Esophagus squamous epithelium (tissue), 5 donors: ENCODE measurements at regions not wholly inside any gene's neighbourhood (a gene's known extent, or its start where the extent isn't known, plus 50 kb on each side); places are given as distances from the start of the nearest gene placed in this dataset.
"Not testable (repeated sequence)": the region's sequence is repeated elsewhere in the genome, so short reads cannot be mapped to it uniquely, and the experiment has no call there.

Experiments
- DNase-seq: peaks from one replicate; lab custom pipeline; 2025; lab: John Stamatoyannopoulos, UW
- H3K27ac ChIP-seq, 4 donors: fragments of 200-600 bp; sonication (generic); one replicate each; pipeline ENCODE4 v1.5.1; 2016 to 2019; ENCODE audit warnings: mild to moderate bottlenecking in 1 of 4
- H3K27me3 ChIP-seq, 4 donors: fragments of 200-600 bp; sonication (generic); 1 replicate in 3 of 4; 2 replicates in 1 of 4; pipeline versions ENCODE4 v1.5.1 to v1.6.0; 2017 to 2021; ENCODE audit warnings: antibody characterized with exemption in 1 of 4
- H3K36me3 ChIP-seq, 3 donors: fragments of 200-600 bp; sonication (generic); one replicate each; pipeline ENCODE4 v1.5.1; 2016 to 2019
- H3K4me1 ChIP-seq, 3 donors: fragments of 200-600 bp; sonication (generic); one replicate each; pipeline ENCODE4 v1.5.1; 2017 to 2019
- H3K4me3 ChIP-seq, 4 donors: fragments of 200-600 bp; sonication (generic); 1 replicate in 3 of 4; 2 replicates in 1 of 4; pipeline ENCODE4 v1.5.1; 2016 to 2019; ENCODE audit warnings: mild to moderate bottlenecking in 2 of 4, moderate library complexity in 1 of 4
- H3K9me3 ChIP-seq, 3 donors: fragments of 200-600 bp; sonication (generic); one replicate each; pipeline ENCODE4 v1.5.1; 2016 to 2019
- CTCF ChIP-seq, 6 experiments: fragments of 450-650 bp in 4 of 6; fragments of 200-600 bp in 2 of 6; sonication (generic) in 2 of 6; IDR thresholded peaks; one replicate each; pipeline ENCODE4 v1.5.1; 2016 to 2019; ENCODE audit warnings: antibody characterized with exemption in 6 of 6, mild to moderate bottlenecking in 4 of 6, moderate library complexity in 4 of 6
- POLR2A ChIP-seq, 4 donors: fragments of 450-650 bp; IDR thresholded peaks; one replicate each; pipeline ENCODE4 v1.6.1; 2017; ENCODE audit warnings: antibody characterized with exemption in 4 of 4, mild to moderate bottlenecking in 4 of 4, moderate library complexity in 3 of 4
- WGBS, 2 donors: methylation state at CpG; one replicate each; pipeline ENCODE4 v1.1.5; 2018; 5-methylcytosine and 5-hydroxymethylcytosine counted together
- intact Hi-C: fragments of 100-400 bp; cut with DNase I; formaldehyde crosslinking; loops from one replicate; pipeline ENCODE4 v1.15.0; 2022
- donor health status: DM: yes; HTN: yes; CAD: no.

- H3K27ac ChIP-seq = no peak overlapping the region
- intact Hi-C loops = no loop called here
- no peaks in the 10 kb centered on the region for H3K4me1 ChIP-seq
- H3K36me3 ChIP-seq = no peaks in the 10 kb centered on the region
- DNase-seq = no peak
- no peaks in the 10 kb centered on the region for H3K27me3 ChIP-seq
- no peak for TF ChIP-seq CTCF (IDR thresholded peaks at IDR 0.05)
- no peak for TF ChIP-seq POLR2A (IDR thresholded peaks at IDR 0.05)
- no peaks in the 10 kb centered on the region for H3K9me3 ChIP-seq
- 94 to 97% methylated on average over 6 to 20 of the region's 20 CpGs for WGBS, 2 donors
- H3K4me3 ChIP-seq = no peak overlapping the region
These were observed 126.3 kb downstream of the ATXN7L3B start for GRCh38 chr12:74663958-74664357.

DNA sequence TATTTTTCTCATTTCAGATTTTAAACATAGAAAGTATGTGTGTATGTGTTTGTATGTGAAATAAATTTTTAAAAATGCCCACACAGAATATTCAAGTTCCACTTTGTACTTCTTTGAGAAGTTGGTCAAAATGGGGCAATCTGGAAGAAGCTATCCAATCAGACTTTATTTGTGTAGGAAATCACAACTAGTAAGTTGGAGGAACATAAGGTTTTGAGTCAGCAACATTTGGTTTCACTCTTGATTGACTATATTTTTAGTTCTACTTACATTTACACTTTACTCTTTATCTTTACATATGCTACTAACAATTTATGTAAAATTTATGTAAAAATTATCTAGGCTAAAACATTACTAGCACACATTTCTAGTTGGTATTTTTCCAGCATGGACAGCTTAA lies 128.1 kb downstream of the ATXN7L3B start:
- no peaks in the 10 kb centered on the region for H3K36me3 ChIP-seq
- no peaks in the 10 kb centered on the region for H3K9me3 ChIP-seq
- H3K4me1 ChIP-seq = no peaks in the 10 kb centered on the region
- H3K27ac ChIP-seq = no peak overlapping the region
- H3K27me3 ChIP-seq = no peaks in the 10 kb centered on the region
- DNase-seq = no peak
- TF ChIP-seq POLR2A (IDR thresholded peaks at IDR 0.05) (no peak), CTCF (IDR thresholded peaks at IDR 0.05) (no peak)
- intact Hi-C loops = no loop called here
- no peak overlapping the region for H3K4me3 ChIP-seq

- no peaks in the 10 kb centered on the region for H3K27me3 ChIP-seq
- no peak for DNase-seq
- no peaks in the 10 kb centered on the region for H3K4me1 ChIP-seq
- no peak for TF ChIP-seq POLR2A (IDR thresholded peaks at IDR 0.05)
- no peak for TF ChIP-seq CTCF (IDR thresholded peaks at IDR 0.05)
- H3K27ac ChIP-seq = no peak overlapping the region
- intact Hi-C loops = no loop called here
- no peak overlapping the region for H3K4me3 ChIP-seq
- no peaks in the 10 kb centered on the region for H3K9me3 ChIP-seq
- WGBS, 2 donors = 73 to 76% methylated on average over 1 of the region's 1 CpG
- H3K36me3 ChIP-seq = no peaks in the 10 kb centered on the region
These were observed 133.8 kb downstream of the ATXN7L3B start for GRCh38 chr12:74671421-74671820.

DNA sequence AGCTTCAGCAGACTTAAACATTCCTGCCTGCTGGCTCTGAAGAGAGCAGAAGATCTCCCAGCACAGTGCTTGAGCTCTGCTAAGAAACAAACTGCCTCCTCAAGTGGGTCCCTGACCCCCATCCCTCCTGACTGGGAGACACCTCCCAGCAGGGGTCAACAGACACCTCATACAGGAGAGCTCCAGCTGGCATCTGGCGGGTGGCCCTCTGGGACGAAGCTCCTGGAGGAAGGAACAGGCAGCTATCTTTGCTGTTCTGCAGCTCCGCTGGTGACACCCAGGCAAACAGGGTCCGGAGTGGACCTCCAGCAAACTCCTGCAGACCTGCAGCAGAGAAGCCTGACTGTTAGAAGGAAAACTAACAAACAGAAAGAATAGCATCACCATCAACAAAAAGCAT lies 139.3 kb downstream of the ATXN7L3B start:
- H3K4me1 ChIP-seq, H3K4me3 ChIP-seq, H3K9me3 ChIP-seq, H3K27ac ChIP-seq, DNase-seq, H3K27me3 ChIP-seq, H3K36me3 ChIP-seq, intact Hi-C loops: not testable (repeated sequence)
- 84 to 86% methylated on average over 1 to 4 of the region's 4 CpGs for WGBS, 2 donors

DNA sequence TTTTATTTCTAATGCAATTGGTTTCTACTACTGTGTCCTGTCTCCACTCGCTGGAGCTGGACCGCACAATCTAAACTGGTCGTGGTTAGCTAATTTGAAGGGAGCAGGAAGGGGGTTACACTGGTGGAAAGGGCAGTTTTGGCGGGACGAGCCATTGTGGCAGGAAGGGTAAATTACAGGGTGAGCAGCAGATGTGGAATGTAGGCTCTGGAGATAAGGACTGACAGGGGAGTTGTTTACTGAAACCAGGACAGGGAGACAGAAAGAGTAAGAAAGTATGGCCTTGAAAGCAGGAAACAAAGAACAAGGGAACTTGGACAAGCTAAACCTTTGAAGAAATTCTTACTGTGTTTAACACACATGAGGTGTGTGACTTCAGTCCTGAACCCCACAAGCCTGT lies 147.8 kb downstream of the ATXN7L3B start:
- no peak for DNase-seq
- TF ChIP-seq CTCF (IDR thresholded peaks at IDR 0.05) = no peak
- TF ChIP-seq POLR2A (IDR thresholded peaks at IDR 0.05) = no peak
- Histone ChIP-seq H3K4me3 (no peak overlapping the region), H3K9me3 (no peaks in the 10 kb centered on the region), H3K36me3 (no peaks in the 10 kb centered on the region), H3K27ac (no peak overlapping the region), H3K4me1 (no peaks in the 10 kb centered on the region), H3K27me3 (no peaks in the 10 kb centered on the region)
- intact Hi-C loops = no loop called here
- WGBS, 2 donors = 64 to 76% methylated on average over 5 of the region's 5 CpGs

DNA sequence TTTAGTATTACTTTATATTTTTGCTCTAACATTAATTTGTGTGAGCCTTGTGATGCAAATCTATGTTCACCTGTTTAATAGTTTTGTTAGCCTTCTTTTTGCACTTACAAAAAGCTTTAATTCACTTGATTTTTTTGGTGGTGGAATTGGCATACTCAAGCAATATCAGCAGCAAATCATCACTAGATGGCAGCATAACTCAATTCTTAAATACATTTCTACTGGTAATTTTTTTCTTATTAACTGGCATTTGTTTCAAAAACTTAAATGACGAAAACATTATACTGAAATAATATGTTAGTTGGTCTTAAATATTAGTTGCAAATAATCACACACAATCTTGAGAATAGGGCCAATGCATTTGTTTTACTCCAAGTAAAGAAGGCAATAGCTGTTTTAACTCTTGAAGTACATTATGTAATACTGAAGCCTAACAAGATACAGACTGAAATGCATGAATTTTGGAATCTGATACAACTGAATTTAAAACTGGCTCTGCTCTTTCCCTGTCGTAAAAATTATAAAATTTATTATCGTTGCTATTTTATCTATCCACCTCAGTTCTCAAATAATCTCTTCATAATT lies 151.5 kb downstream of the ATXN7L3B start:
- no peak for DNase-seq
- H3K9me3 ChIP-seq = no peaks in the 10 kb centered on the region
- H3K4me3 ChIP-seq = no peak overlapping the region
- no peaks in the 10 kb centered on the region for H3K36me3 ChIP-seq
- 27 to 28% methylated on average over 3 of the region's 3 CpGs for WGBS, 2 donors
- H3K27me3 ChIP-seq = no peaks in the 10 kb centered on the region
- H3K27ac ChIP-seq = no peak overlapping the region
- intact Hi-C loops = no loop called here
- TF ChIP-seq CTCF (IDR thresholded peaks at IDR 0.05) (peak in 5 of 6 experiments; percentile 31 to 57 (median 43)), POLR2A (IDR thresholded peaks at IDR 0.05) (no peak)
- no peaks in the 10 kb centered on the region for H3K4me1 ChIP-seq
